HG02642 (cell line): ENCODE measurements at regions not wholly inside any gene's neighbourhood (a gene's known extent, or its start where the extent isn't known, plus 50 kb on each side); places are given as distances from the start of the nearest gene placed in this dataset.

Experiments used
- ATAC-seq: cut with Tn5 transposase; IDR thresholded peaks from one replicate; pipeline ENCODE4 v1.9.1; 2021; ENCODE audit warnings: mild to moderate bottlenecking; ENCODE audit not compliant: unreplicated experiment, poor library complexity

DNA sequence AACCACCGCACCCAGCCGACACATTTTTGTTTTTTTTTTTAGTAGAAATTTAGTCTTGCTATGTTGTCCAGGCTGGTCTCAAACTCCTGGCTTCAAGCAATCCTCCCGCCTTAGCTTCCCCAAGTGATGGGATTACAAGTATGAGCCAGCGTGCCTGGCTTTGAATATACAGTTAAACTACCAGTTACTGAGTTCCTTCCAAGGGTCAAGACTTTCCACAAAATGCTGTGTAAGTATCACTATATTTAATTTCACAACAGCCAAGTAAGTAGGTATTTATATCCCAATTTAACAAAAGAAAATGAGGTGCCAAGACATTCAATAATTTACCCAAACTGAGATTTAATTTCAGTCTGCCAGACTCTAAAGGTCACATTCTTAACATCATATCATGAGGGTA lies 181.3 kb upstream of the TMC3 start:
- no peak for ATAC-seq

DNA sequence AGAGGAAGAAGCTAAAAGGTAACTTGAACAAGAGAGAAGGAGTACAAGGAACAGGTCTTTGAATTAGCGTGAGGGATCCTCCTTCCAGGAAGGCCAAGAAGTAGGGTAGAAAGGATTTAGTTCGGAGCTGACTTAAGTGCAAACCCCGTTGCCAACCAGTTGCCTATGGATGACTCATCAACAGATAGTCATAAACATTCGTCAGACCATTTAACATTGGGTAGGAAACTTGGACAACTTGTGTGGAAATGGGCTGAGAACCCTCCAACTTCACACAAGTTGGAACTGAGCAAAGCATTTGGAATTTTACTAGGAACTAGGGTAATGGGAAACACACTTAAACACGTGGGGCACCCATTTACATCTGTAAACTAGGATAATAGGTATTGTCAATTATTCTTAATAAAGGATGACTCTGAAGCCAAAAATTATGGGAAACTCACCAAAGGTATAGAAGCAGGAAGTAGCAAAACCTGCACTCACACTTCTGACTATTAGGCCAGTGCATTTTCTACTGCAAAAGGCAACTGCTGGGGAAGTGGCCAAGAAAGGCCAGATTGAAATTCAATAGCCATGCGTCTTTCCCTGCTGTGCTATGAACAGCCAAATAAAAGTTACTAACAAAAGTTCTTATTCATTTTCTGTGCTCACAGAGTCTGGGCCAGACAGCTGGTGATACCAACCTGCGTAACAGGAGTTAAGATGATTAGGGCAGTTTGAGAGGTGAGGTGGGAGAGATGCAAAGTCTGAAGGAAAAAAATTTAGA lies 174.5 kb upstream of the TMC3 start:
- no peak for ATAC-seq

DNA sequence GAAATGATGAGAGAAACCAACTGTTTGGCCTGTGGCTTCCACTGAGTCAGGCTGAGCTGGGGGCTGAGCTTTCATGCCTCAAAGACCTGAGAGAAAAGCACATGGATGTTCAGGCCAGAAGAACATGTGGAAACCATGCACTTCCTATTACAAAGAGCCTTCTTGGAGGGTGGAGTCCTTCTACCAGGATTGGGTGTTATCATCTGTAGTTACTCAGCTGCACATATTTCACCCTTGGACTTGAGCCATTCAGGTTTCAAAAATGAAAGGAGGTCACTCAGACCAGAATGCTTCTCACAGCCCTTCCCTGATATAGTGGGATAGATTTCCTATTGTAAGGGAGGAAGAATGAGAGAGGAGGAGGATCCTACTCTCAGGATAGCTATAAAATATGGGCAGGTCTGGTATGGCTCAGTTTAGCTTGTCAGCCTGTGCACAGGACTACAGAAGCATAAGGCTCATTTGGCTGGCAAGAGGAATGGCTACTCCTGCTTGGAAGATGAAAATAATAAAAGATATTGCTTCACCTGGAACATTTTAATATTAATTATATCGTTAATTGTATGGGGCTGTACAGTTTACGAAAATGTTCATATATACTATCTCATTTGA lies 173.6 kb upstream of the TMC3 start:
- no peak for ATAC-seq

DNA sequence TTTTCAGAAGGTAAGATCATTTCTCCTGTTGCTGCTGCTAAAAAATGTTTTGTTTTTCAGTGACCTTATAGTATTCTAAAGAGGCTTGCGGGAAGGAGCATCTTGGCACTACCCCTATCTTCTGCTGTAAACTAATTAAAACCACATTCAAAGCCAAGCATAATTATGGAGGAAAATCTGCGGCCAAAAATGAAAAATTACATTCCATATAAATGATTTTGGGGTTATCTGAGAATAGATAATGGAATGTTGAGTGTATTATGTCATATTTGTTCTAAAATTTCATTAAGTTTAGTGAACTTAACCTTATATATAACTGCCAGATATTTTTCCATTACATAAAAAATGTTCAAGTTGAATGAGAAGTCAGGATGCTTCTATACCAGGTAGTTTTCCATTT lies 170.4 kb upstream of the TMC3 start:
- ATAC-seq: no peak

DNA sequence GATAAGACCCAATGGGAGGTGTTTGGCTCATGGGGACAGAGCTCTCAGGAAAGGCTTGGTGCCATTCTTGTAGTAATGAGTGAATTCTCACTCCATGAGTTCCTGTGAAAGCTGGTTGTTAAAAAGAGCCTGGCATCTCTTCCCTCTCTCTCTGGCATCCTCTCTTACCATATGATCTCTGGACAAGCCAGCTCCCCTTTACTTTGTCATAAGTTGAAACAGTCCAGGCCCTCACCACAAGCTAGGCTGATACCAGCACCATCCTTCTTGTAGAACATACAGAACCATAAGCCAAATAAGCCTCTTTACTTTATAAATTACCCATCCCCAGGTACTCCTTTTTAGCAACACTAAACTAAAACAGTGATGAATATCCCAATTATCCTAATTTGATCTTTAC lies 166.9 kb upstream of the TMC3 start:
- ATAC-seq: no peak

DNA sequence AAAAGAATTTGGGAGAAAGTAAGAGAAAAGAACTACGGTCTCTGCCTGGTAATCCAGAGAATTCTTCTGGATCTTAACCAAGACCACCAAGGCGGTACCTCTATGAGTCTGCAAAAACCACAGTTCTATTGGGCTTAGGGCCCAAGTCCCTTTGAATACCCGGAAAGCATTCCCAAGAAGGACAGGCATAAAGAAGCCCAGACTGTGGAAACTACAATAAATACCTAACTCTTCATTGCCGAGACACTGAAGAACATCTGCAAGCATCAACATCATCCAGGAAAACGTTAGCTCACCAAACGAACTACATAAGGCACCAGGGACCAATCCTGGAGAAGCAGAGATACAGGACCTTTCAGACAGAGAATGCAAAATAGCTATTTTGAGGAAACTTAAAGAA lies 162.3 kb upstream of the TMC3 start:
- no peak for ATAC-seq

DNA sequence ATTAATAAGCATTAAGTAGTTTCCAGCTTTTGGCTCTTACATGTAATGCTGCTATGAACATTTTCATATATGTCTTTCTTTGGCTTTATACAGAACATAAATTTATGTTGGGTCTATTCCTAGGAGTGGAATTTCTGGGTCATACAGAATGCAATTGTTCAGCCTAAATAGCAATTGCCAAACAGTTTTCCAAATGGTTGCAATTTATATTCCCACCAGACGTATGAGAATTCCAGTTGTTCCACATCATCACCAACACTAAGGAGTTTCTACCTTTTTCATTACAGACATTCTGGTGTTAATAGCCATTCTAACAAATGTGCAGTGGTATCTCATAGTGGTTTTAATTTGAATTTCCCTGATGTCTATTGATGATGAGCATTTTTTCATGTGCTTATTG lies 160.1 kb upstream of the TMC3 start:
- ATAC-seq: no peak

DNA sequence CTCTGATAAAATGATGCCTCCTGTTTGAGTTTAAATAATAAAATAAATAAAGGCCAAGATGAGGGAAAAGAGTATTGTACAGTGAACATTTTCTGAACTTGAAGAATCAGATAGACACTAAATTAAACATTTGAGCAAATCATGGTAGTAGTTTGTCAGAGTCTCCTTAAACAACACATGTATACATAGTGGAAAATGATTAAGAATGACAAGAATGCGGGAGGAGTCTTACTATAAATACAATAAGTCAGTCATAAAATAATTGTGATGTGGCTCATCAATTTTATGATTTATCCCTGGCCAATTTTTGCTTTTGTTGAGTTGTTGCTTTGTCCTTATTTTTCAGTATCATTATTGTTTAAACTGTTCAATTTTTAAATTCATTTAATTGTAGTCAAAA lies 158.0 kb upstream of the TMC3 start:
- ATAC-seq: no peak

DNA sequence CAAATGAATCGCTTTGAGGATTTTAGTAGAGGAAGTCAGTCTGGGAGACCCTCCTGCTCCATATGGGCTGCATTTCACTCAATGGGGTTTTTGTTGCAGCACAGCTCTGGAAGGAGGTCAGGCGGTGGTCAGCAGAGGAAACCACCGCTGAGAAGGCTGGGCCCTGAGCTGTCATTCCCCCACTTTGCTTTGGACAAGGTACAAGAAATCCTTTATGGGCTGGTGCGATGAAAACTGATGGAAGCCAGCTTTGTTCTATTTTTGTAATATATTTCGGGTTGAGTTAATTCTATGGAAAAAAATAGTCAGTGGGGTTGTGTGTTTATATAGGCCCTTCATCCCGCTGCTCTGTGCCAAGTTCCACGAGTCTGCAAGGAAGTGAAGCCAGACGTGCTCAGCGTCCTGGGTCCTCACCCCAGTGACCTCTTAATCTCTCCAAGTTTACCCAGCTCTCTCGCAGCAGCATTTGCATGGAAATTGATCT lies 157.1 kb upstream of the TMC3 start:
- no peak for ATAC-seq

DNA sequence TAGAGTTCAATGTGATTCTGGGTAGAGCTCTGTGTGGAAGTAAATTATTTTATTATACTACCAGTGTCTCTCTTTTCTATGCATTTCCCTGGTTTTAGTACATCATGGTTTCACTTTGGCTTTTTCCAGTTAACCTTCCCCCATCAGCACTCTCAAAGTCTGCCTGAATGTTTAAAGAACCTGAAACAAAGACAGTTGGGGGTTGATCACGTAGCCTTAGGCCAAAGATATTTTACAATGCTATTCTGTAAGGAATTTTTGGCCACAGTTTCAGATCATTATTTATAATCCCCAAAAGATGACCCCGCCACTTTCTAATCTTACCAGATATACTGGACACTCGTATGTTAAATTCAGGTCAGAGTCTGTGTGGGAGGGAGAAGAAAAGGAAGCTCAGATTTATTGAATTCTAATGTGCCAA lies 156.3 kb upstream of the TMC3 start:
- ATAC-seq: no peak

DNA sequence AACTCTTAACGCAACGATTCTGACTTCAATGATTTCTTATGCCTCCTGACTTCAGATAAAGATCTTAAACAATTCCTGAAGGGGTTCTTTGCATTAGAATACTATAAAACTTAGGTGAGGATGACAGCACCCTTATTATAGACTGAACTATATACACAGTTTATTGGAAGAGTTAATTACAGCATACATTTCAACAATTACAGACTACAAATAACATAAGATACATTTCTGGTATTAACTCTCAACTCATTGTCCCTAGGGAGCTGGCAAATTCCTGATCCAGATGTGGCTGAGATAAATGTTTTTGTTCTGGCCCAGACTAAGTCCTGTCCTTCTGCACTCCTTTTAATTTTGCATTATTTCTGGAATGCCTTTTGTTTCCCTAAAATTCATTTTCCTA lies 155.5 kb upstream of the TMC3 start:
- ATAC-seq: no peak

DNA sequence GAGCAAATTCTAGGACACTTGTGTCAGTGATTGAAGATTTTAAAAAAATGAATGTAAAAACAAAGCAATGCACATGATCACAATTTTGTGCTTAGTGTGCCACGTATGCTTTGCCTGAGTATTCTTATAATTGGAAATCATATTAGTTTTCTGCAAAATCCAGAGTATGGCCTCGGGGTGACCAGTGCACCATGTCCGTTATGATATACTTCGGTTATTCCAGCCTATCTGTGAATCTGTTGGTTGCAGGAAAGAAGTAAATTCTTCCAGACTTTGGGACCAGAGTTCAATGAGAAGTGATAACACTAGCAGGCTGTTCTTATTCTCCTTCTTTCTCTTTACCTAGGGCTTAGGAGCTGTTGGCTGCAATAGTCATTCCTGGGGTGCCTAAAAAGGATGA lies 152.0 kb upstream of the TMC3 start:
- ATAC-seq: no peak

DNA sequence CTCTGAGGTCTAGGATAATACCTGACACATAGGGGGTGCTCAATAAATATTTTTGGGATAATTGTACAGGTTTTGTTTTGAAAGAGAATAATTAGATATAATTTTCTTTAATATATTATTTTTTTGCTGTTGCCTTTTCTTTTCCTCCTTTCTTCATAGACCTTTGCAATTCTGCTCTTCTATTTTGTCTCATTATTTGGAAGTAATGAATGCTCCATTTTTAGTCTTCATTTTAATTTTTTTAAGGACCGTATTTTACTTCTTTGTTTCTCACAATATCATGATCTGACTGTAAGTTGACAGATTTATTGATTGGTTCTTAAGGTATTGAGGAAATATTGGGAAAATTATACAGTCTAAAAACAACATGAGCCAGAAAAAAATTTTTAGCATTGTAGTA lies 150.5 kb upstream of the TMC3 start:
- no peak for ATAC-seq

DNA sequence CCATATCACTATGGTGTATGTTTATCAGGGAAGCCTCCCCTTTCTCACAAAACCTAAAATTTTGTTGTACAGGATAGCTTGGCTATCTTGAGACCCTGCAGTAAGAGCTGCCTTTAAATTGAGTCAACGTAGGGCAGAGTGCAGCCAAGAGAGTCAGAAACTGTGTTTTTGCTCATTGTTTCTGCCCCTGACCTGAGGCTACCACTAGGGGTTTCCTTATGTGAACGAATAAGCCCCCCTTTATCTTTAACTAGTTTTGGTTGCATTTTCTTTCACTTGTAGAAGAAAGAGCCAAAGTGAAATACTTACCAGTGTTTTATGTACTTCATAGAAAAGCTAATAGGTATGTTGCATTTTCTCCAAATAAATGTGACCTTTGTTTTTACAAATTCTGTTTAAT lies 149.9 kb upstream of the TMC3 start:
- no peak for ATAC-seq

DNA sequence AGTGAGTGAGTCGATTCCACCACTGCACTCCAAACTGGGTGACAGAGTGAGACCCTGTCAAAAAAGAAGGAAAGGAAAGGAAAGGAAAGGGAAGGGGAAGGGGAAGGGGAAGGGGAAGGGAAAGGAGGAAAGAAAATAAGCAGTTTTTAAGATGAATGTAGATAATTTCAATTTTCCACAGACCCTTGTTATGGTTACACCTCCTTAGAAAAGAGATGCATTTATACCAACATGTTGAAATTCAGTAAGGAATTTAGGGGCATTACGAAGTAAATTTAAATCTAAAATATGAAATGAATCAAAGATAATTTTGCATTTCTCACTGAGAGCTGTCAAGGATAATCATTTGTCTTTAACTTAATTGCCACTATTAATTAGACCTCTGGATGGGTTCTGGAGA lies 146.5 kb upstream of the TMC3 start:
- no peak for ATAC-seq

DNA sequence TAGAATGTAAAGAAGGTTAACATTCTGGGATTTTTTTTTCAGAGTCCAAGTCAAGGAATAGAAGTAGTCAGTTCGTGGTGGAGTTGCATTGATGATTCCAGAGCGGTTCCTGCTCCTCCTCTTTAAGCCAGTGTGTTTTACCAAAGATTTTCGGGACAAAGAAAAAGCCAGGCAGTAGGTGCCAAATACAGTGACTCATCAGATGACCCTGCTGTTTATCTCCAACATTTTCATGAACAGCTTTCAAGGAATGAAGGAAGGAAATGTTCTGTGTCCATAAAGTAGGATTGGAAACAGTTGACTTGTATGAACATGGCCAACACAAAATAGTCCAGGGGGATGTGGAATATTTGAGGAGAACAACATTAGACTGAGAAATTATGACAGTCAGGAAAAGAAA lies 142.4 kb upstream of the TMC3 start:
- no peak for ATAC-seq

DNA sequence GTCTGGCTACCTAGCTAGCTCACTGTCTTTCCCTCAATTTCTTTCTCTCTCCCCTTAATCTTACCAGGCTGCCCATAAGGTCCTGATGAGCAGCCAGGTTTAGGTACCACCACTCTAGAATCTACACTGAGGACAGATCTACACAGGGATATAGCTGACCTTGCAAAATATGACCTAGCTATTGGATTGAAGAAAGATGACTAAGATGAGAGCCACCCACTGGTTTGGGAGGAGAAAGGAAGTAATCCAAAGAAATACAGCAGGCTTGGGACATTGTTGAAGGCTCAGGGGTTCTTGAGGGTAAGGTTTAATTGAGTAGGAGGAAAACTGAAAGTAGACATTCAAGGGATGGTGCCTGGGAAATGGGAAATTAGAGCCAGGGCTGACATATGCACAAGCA lies 142.0 kb upstream of the TMC3 start:
- no peak for ATAC-seq

DNA sequence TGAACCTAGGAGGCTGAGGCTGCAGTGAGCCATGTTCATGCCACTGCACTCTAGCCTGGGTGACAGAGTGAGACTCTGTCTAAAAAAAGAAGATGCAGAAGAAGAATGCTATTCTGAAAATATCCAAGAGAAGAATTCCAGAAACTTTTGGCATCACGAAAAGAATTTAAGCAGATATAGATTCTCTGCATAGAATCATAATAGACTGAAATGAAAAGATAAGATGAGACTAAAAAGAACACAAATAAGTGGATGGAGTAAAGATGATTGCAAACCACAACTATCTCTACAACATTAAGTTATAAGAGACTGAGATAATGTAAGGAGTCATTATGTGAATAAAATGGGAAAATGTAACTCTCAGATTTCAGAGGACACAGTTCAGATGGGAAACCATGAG lies 140.7 kb upstream of the TMC3 start:
- no peak for ATAC-seq

DNA sequence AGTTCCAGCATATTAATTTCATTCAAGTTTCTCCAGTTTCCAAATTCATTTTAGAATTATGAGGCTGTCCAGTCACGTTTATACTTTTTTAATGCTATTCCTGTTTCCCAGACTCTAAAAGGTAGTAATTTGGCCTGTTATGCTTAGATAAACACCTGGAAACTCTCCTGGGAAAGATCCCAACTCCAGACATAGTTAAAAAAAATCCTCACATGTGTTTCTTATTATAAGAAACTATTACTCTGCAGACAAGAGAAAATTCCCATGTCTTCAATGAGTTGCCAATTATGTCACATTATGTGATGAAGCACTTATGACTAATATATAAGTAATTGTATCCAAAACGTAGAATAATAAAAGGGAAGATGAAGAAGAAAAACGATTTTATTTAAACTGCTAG lies 137.1 kb upstream of the TMC3 start:
- ATAC-seq: no peak

DNA sequence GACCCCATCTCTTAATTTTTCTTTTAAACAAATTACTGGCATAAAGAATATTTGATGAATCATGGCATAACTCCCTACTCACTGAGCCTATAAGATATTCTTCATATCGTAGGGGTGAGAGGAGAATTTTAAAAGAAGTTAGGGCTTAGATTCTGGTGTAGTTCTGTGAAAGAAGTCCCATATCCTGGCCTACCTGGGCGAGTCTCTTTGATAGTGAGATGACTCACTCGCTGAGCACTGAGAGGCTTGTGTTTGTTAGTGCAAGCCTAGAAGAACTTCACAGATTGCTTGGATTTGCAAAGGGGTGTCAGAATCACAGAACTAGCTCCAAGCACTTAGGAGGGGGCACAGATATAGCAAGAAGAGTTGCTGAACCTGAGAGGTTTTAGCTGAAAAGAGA lies 133.8 kb upstream of the TMC3 start:
- ATAC-seq: no peak

DNA sequence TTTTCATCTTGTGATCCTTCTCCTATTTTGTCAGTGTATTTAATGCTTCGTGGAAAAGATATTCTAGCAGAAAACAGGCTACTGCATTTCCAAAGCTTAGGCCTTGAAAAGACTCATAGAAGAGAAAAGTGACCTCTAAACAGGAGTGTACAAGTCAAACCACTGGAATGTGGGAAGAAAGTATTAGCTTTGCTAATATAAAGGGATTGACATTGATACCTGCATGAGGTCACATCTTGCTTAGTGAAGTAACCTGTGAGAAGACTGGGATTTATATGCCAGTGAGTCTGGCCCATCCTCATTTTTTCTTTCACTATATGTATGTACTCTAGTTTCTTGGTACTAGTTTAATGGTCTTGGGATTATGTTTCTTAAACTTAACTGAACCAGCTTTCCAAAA lies 132.9 kb upstream of the TMC3 start:
- ATAC-seq: no peak

DNA sequence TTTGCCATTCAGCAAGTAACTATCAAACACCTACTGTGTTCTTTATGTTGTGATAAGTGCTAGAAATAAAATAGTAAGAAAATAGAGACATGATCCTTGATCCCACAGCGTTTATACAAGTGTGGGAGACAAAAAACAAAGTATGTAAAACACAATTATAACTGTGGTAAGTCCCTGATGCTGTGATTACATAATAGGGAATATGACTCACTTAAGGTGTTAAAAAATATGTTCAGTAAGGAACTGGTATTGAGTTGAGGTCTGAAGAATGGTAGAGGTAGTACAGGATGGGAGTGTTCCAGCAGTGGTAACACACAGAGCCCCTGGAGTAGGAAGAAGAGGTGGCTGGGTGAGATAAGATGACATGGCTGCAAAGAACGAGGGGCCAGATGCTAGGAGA lies 132.1 kb upstream of the TMC3 start:
- ATAC-seq: no peak
